GM21825 (cell line): ENCODE measurements at regions not wholly inside any gene's neighbourhood (a gene's known extent, or its start where the extent isn't known, plus 50 kb on each side); places are given as distances from the start of the nearest gene placed in this dataset.

ENCODE experiments used
- ATAC-seq: cut with Tn5 transposase; IDR thresholded peaks from one replicate; pipeline ENCODE4 v1.9.1; 2021; ENCODE audit warnings: mild to moderate bottlenecking, moderate library complexity; ENCODE audit not compliant: unreplicated experiment

GRCh38 chr11:95520369-95521132 is 269.0 kb downstream of the FAM76B start:
- ATAC-seq: no peak

GRCh38 chr11:95519912-95520311 is 269.7 kb downstream of the FAM76B start:
- no peak for ATAC-seq

GRCh38 chr11:95517453-95517852 is 272.1 kb downstream of the FAM76B start:
- no peak for ATAC-seq

GRCh38 chr11:95516786-95517185 is 272.8 kb downstream of the FAM76B start:
- no peak for ATAC-seq

GRCh38 chr11:95516175-95516574 is 273.4 kb downstream of the FAM76B start:
- no peak for ATAC-seq

GRCh38 chr11:95515371-95515770 is 274.2 kb downstream of the FAM76B start:
- no peak for ATAC-seq

GRCh38 chr11:95514416-95515110 is 275.0 kb downstream of the FAM76B start:
- no peak for ATAC-seq

- no peak for ATAC-seq
These were observed 276.9 kb downstream of the FAM76B start for GRCh38 chr11:95512682-95513081.

- no peak for ATAC-seq
These were observed 277.4 kb downstream of the FAM76B start for GRCh38 chr11:95512177-95512576.

- no peak for ATAC-seq
These were observed 277.4 kb upstream of the SESN3 start for GRCh38 chr11:95508219-95508890.

- ATAC-seq: no peak
These were observed 276.8 kb upstream of the SESN3 start for GRCh38 chr11:95507794-95508193.

- ATAC-seq: no peak
These were observed 275.8 kb upstream of the SESN3 start for GRCh38 chr11:95506777-95507176.

- no peak for ATAC-seq
These were observed 275.0 kb upstream of the SESN3 start for GRCh38 chr11:95505927-95506426.

GRCh38 chr11:95503047-95503446 is 272.0 kb upstream of the SESN3 start:
- no peak for ATAC-seq

GRCh38 chr11:95502522-95502921 is 271.5 kb upstream of the SESN3 start:
- no peak for ATAC-seq

GRCh38 chr11:95501761-95502266 is 270.8 kb upstream of the SESN3 start:
- ATAC-seq: no peak

- no peak for ATAC-seq
These were observed 269.5 kb upstream of the SESN3 start for GRCh38 chr11:95500466-95500865.

GRCh38 chr11:95499516-95500135 is 268.6 kb upstream of the SESN3 start:
- ATAC-seq: no peak

- no peak for ATAC-seq
These were observed 267.9 kb upstream of the SESN3 start for GRCh38 chr11:95498722-95499425.

GRCh38 chr11:95496901-95497300 is 265.9 kb upstream of the SESN3 start:
- no peak for ATAC-seq
